CD4-positive, CD25-positive, alpha-beta regulatory T cell (primary cell): ENCODE measurements at regions not wholly inside any gene's neighbourhood (a gene's known extent, or its start where the extent isn't known, plus 50 kb on each side); places are given as distances from the start of the nearest gene placed in this dataset.

Source experiments
- ATAC-seq, 2 donors: fragments of 150-1000 bp; cut with Tn5 transposase; one replicate each; pipeline ENCODE4 v1.10.0; 2021; ENCODE audit warnings: low read depth in 2 of 2, moderate number of reproducible peaks in 2 of 2, moderate library complexity in 1 of 2
- DNase-seq, 3 donors: peaks; one replicate each; pipeline versions ENCODE4 v3.0.0 to v3.0.0-alpha.2; 2012 to 2022; ENCODE audit warnings: mixed read lengths in 1 of 3
- H3K27ac ChIP-seq: one replicate; pipeline ENCODE4 v1.7.0; 2013; ENCODE audit warnings: mild to moderate bottlenecking, low read length; ENCODE audit not compliant: insufficient read depth, poor library complexity, severe bottlenecking
- H3K27me3 ChIP-seq: one replicate; pipeline ENCODE4 v1.7.0; 2013; ENCODE audit warnings: low read length; ENCODE audit not compliant: control insufficient read depth, insufficient read depth
- H3K36me3 ChIP-seq: one replicate; pipeline ENCODE4 v1.7.0; 2013; ENCODE audit warnings: mild to moderate bottlenecking, low read length, moderate library complexity; ENCODE audit not compliant: control insufficient read depth, insufficient read depth
- H3K4me1 ChIP-seq: 2 replicates; pipeline ENCODE4 v1.7.0; 2013; ENCODE audit warnings: mild to moderate bottlenecking, low read length; ENCODE audit not compliant: insufficient read depth, control insufficient read depth, poor library complexity, severe bottlenecking
- H3K4me3 ChIP-seq: one replicate; pipeline ENCODE4 v1.7.0; 2013; ENCODE audit warnings: low read depth, mild to moderate bottlenecking, low read length, moderate library complexity
- H3K9me3 ChIP-seq, 2 experiments: 1 replicate in 1 of 2; 2 replicates in 1 of 2; pipeline ENCODE4 v1.7.0; 2013; ENCODE audit warnings: low read length in 2 of 2, mild to moderate bottlenecking in 1 of 2, moderate library complexity in 1 of 2; ENCODE audit not compliant: control insufficient read depth in 2 of 2
- H3K27ac Mint-ChIP-seq, 3 donors: one replicate each; pipeline ENCODE4 v1.8.0; 2020 to 2022; ENCODE audit warnings: mild to moderate bottlenecking in 3 of 3, mixed read lengths in 3 of 3, moderate library complexity in 2 of 3
- H3K27me3 Mint-ChIP-seq: one replicate; pipeline ENCODE4 v1.8.0; 2022; ENCODE audit warnings: mild to moderate bottlenecking, mixed read lengths
- H3K36me3 Mint-ChIP-seq: one replicate; pipeline ENCODE4 v1.8.0; 2020; ENCODE audit warnings: mixed read lengths
- H3K4me1 Mint-ChIP-seq, 4 donors: one replicate each; pipeline ENCODE4 v1.8.0; 2020 to 2022; ENCODE audit warnings: mixed read lengths in 4 of 4, mild to moderate bottlenecking in 1 of 4
- H3K4me3 Mint-ChIP-seq, 4 donors: one replicate each; pipeline ENCODE4 v1.8.0; 2020 to 2022; ENCODE audit warnings: mild to moderate bottlenecking in 4 of 4, mixed read lengths in 4 of 4, moderate library complexity in 3 of 4
- H3K9me3 Mint-ChIP-seq, 7 donors: one replicate each; pipeline ENCODE4 v1.8.0; 2020 to 2022; ENCODE audit warnings: mixed read lengths in 7 of 7, mild to moderate bottlenecking in 3 of 7, moderate library complexity in 2 of 7

DNA sequence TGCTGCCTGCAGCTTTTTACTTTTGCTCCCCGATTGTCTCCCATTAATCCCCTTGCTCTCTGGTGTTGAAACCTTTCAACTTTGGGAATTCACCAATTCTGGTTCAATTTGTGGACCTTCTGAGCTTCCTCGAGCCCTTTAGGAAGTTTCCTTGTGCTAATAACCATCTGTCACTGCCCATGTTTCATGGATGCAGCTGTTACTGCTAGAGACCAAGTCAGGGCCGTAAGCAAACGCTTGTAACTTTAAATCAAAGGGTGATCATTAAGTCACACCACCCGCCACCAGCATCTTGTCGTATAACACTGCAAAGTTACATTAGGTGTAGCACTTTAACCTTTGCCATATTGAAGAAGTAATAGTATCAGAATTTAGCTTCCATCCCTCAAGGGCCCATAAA, 268.3 kb upstream of the SASH1 start:
- H3K36me3 ChIP-seq: no peaks in the 10 kb centered on the region
- H3K27ac Mint-ChIP-seq: no peak overlapping the region
- no peaks in the 10 kb centered on the region for H3K27me3 ChIP-seq
- H3K4me1 Mint-ChIP-seq: no peaks in the 10 kb centered on the region
- no peak overlapping the region for H3K4me3 ChIP-seq
- peaks cover 2 to 13% (median 5%) of the 10 kb centered on the region in 7 donors for H3K9me3 Mint-ChIP-seq
- ATAC-seq (no peak), DNase-seq (no peak)
- H3K27ac ChIP-seq: no peak overlapping the region
- no peaks in the 10 kb centered on the region for H3K36me3 Mint-ChIP-seq
- no peaks in the 10 kb centered on the region for H3K9me3 ChIP-seq
- no peak overlapping the region for H3K4me3 Mint-ChIP-seq
- no peaks in the 10 kb centered on the region for H3K4me1 ChIP-seq
- peaks cover 4% of the 10 kb centered on the region for H3K27me3 Mint-ChIP-seq

- no peaks in the 10 kb centered on the region for H3K36me3 Mint-ChIP-seq
- no peaks in the 10 kb centered on the region for H3K4me1 ChIP-seq
- peaks cover 2 to 12% (median 5%) of the 10 kb centered on the region in 7 donors for H3K9me3 Mint-ChIP-seq
- no peaks in the 10 kb centered on the region for H3K27me3 ChIP-seq
- ATAC-seq (no peak), DNase-seq (no peak)
- H3K4me1 Mint-ChIP-seq: no peaks in the 10 kb centered on the region
- H3K27me3 Mint-ChIP-seq: peaks cover 4% of the 10 kb centered on the region
- no peak overlapping the region for H3K27ac Mint-ChIP-seq
- H3K27ac ChIP-seq: no peak overlapping the region
- H3K4me3 ChIP-seq: no peak overlapping the region
- no peaks in the 10 kb centered on the region for H3K36me3 ChIP-seq
- H3K9me3 ChIP-seq: no peaks in the 10 kb centered on the region
- no peak overlapping the region for H3K4me3 Mint-ChIP-seq
These were observed 267.9 kb upstream of the SASH1 start for GRCh38 chr6:148074738-148075137.

DNA sequence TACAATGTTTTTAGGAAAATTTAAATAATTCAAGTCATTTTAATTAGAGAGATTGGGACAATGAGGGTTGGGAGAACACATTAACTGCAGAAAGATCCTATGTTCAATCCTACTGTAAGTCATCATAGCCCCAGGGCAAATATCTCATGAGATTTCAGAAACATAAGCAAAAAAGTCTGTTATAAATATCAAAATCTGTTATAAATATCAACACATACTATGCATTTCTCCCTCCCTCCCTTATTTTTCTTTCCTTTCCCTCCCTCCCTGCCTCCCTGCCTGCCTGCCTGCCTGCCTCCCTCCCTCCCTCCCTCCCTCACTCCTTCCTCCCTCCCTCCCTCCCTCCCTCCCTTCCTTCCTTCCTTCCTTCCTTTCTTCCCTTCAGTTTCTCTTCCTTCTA, 267.3 kb upstream of the SASH1 start:
- H3K36me3 Mint-ChIP-seq: no peaks in the 10 kb centered on the region
- H3K9me3 Mint-ChIP-seq: peaks cover 2 to 12% (median 4%) of the 10 kb centered on the region in 7 donors
- H3K4me3 Mint-ChIP-seq: no peak overlapping the region
- no peaks in the 10 kb centered on the region for H3K9me3 ChIP-seq
- no peaks in the 10 kb centered on the region for H3K4me1 ChIP-seq
- H3K27ac Mint-ChIP-seq: no peak overlapping the region
- H3K27ac ChIP-seq: no peak overlapping the region
- ATAC-seq (no peak), DNase-seq (no peak)
- H3K27me3 Mint-ChIP-seq: peaks cover 4% of the 10 kb centered on the region
- H3K4me1 Mint-ChIP-seq: no peaks in the 10 kb centered on the region
- no peak overlapping the region for H3K4me3 ChIP-seq
- H3K27me3 ChIP-seq: no peaks in the 10 kb centered on the region
- no peaks in the 10 kb centered on the region for H3K36me3 ChIP-seq

DNA sequence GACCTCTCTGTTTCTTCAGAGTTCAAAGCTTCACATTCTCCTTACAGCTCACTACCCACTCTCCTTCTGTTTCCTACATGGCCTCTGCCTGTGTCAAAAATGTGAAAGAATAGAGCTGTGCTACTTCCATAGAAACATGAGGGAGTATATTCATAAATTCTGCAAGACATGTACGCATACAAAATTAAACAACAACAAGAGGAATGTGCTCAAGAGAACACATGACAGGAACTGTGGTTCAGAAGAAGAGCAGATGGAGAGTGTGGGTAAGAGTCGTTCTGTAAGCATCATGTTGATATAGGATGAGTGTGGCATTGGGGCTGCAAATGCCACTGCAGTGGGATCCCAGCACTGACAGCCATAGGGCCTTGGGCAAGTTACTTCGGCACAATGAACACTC, 266.6 kb upstream of the SASH1 start:
- Mint-ChIP-seq H3K4me3 (no peak overlapping the region), H3K27ac (no peak overlapping the region), H3K4me1 (no peaks in the 10 kb centered on the region), H3K27me3 (peaks cover 4% of the 10 kb centered on the region), H3K9me3 (peaks cover 0 to 12% (median 4%) of the 10 kb centered on the region in 7 donors), H3K36me3 (no peaks in the 10 kb centered on the region)
- ATAC-seq (no peak), DNase-seq (no peak)
- no peaks in the 10 kb centered on the region for H3K36me3 ChIP-seq
- H3K9me3 ChIP-seq: no peaks in the 10 kb centered on the region
- H3K4me1 ChIP-seq: no peaks in the 10 kb centered on the region
- H3K4me3 ChIP-seq: no peak overlapping the region
- no peak overlapping the region for H3K27ac ChIP-seq
- H3K27me3 ChIP-seq: no peaks in the 10 kb centered on the region

GRCh38 chr6:148080315-148080714, 262.3 kb upstream of the SASH1 start:
- Histone ChIP-seq H3K27me3 (no peaks in the 10 kb centered on the region), H3K4me3 (no peak overlapping the region), H3K4me1 (no peaks in the 10 kb centered on the region), H3K36me3 (no peaks in the 10 kb centered on the region), H3K9me3 (no peaks in the 10 kb centered on the region), H3K27ac (no peak overlapping the region)
- no peak for DNase-seq
- peaks cover 4% of the 10 kb centered on the region for H3K27me3 Mint-ChIP-seq
- H3K4me3 Mint-ChIP-seq: no peak overlapping the region
- no peaks in the 10 kb centered on the region for H3K36me3 Mint-ChIP-seq
- H3K4me1 Mint-ChIP-seq: no peaks in the 10 kb centered on the region
- H3K27ac Mint-ChIP-seq: no peak overlapping the region
- peaks cover 0 to 12% (median 2%) of the 10 kb centered on the region in 7 donors for H3K9me3 Mint-ChIP-seq
- no peak for ATAC-seq

GRCh38 chr6:148081076-148081475, 261.6 kb upstream of the SASH1 start:
- H3K4me1 Mint-ChIP-seq: no peaks in the 10 kb centered on the region
- no peaks in the 10 kb centered on the region for H3K36me3 ChIP-seq
- no peaks in the 10 kb centered on the region for H3K36me3 Mint-ChIP-seq
- no peak overlapping the region for H3K4me3 Mint-ChIP-seq
- peaks cover 0 to 8% (median under 1%) of the 10 kb centered on the region in 7 donors for H3K9me3 Mint-ChIP-seq
- no peak for DNase-seq
- no peaks in the 10 kb centered on the region for H3K4me1 ChIP-seq
- H3K27me3 Mint-ChIP-seq: peaks cover 4% of the 10 kb centered on the region
- H3K27ac Mint-ChIP-seq: no peak overlapping the region
- no peaks in the 10 kb centered on the region for H3K27me3 ChIP-seq
- H3K9me3 ChIP-seq: no peaks in the 10 kb centered on the region
- no peak overlapping the region for H3K27ac ChIP-seq
- no peak overlapping the region for H3K4me3 ChIP-seq
- no peak for ATAC-seq

GRCh38 chr6:148082044-148082443, 260.6 kb upstream of the SASH1 start:
- H3K36me3 Mint-ChIP-seq: no peaks in the 10 kb centered on the region
- H3K4me3 ChIP-seq: no peak overlapping the region
- peaks cover 0 to 6% (median 1%) of the 10 kb centered on the region in 7 donors for H3K9me3 Mint-ChIP-seq
- no peak for ATAC-seq
- H3K27ac Mint-ChIP-seq: no peak overlapping the region
- peaks cover 4% of the 10 kb centered on the region for H3K27me3 Mint-ChIP-seq
- no peaks in the 10 kb centered on the region for H3K4me1 ChIP-seq
- H3K27ac ChIP-seq: no peak overlapping the region
- no peak for DNase-seq
- H3K27me3 ChIP-seq: no peaks in the 10 kb centered on the region
- no peak overlapping the region for H3K4me3 Mint-ChIP-seq
- no peaks in the 10 kb centered on the region for H3K36me3 ChIP-seq
- no peaks in the 10 kb centered on the region for H3K9me3 ChIP-seq
- no peaks in the 10 kb centered on the region for H3K4me1 Mint-ChIP-seq

DNA sequence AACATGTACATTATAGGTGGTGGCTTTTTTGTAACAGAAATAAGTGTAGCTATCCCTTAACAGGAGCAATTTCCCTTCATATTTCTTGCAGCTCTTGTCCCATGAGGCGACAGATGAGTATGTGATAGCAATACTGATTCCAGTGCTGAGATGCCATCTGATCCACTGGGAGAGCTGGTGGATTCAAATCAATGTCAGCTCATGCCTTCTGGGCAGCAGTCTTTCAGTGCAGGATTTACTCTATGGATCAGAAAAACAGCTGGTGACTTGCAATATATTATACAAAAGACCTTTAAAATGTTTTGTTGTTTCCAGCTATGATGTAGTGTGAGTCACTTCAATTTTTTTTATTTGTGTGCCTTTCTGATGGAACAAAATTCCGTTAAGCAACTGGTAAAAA, 259.9 kb upstream of the SASH1 start:
- Histone ChIP-seq H3K9me3 (no peaks in the 10 kb centered on the region), H3K36me3 (no peaks in the 10 kb centered on the region), H3K27me3 (no peaks in the 10 kb centered on the region), H3K4me1 (no peaks in the 10 kb centered on the region), H3K4me3 (no peak overlapping the region), H3K27ac (no peak overlapping the region)
- no peak for DNase-seq
- Mint-ChIP-seq H3K9me3 (peaks cover 0 to 6% (median 1%) of the 10 kb centered on the region in 7 donors), H3K27me3 (peaks cover 4% of the 10 kb centered on the region), H3K4me1 (no peaks in the 10 kb centered on the region), H3K4me3 (no peak overlapping the region), H3K27ac (no peak overlapping the region), H3K36me3 (no peaks in the 10 kb centered on the region)
- no peak for ATAC-seq
